GM10266 (cell line): ENCODE measurements at regions not wholly inside any gene's neighbourhood (a gene's known extent, or its start where the extent isn't known, plus 50 kb on each side); places are given as distances from the start of the nearest gene placed in this dataset.

Experiments used
- DNase-seq: peaks from one replicate; pipeline ENCODE4 v3.0.0; 2012; ENCODE audit errors: extremely low spot score
- CTCF ChIP-seq: IDR thresholded peaks from 2 replicates; pipeline ENCODE4 v1.5.1; 2012; ENCODE audit warnings: mild to moderate bottlenecking, low read depth; ENCODE audit not compliant: control insufficient read depth, insufficient read depth; ENCODE audit errors: missing control alignments

DNA sequence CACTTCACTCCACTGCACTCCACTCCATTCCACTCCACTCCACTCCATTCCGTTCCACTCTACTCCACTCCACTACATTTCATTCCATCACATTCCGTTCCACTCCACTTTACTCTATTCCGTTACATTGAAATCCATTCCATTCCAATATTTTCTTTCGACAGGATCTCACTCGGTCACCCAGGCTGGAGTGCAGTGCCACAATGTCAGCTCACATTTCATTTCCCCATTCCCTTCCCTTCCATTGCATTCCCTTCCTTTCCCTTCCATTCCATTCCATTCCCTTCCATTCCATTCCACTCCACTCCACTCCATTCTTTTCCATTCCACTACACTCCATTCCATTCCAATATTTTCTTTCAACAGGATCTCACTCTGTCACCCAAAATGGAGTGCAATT, 1407.6 kb upstream of the USP9Y start:
- no peak for TF ChIP-seq CTCF
- DNase-seq, result no peak

GRCh38 chrY:11334151-11334550, 1366.9 kb upstream of the USP9Y start:
- TF ChIP-seq CTCF, result no peak
- peak; percentile 41 for DNase-seq
